Activated CD4-positive, alpha-beta T cell treated with anti-CD3 and anti-CD28 coated beads for 36 hours (primary cell): ENCODE measurements at regions not wholly inside any gene's neighbourhood (a gene's known extent, or its start where the extent isn't known, plus 50 kb on each side); places are given as distances from the start of the nearest gene placed in this dataset.
"Not testable (repeated sequence)": the region's sequence is repeated elsewhere in the genome, so short reads cannot be mapped to it uniquely, and the experiment has no call there.

Experiments
- ATAC-seq: fragments of 200-7000 bp; cut with Tn5 transposase; one replicate; pipeline ENCODE4 v1.10.0; 2021; ENCODE audit warnings: mild to moderate bottlenecking, moderate library complexity
- CTCF ChIA-PET: fragments of 350-600 bp; sonication (Branson Sonifier 250); formaldehyde crosslinking; loops from one replicate; lab custom pipeline; 2021; ENCODE audit warnings: antibody characterized with exemption; lab: Charles Lee
- POLR2A ChIA-PET: fragments of 350-600 bp; sonication (Branson Sonifier 250); formaldehyde crosslinking; loops from one replicate; lab custom pipeline; 2021; ENCODE audit warnings: antibody characterized with exemption, inconsistent platforms; lab: Charles Lee
- DNase-seq: peaks from one replicate; pipeline ENCODE4 v3.0.0-alpha.2; 2020
- H3K27ac Mint-ChIP-seq: one replicate; pipeline ENCODE4 v1.8.0; 2021; ENCODE audit warnings: mixed read lengths
- H3K27me3 Mint-ChIP-seq: one replicate; pipeline ENCODE4 v1.8.0; 2021; ENCODE audit warnings: mixed read lengths
- H3K36me3 Mint-ChIP-seq: one replicate; pipeline ENCODE4 v1.8.0; 2021; ENCODE audit warnings: low read depth, mixed read lengths
- H3K4me1 Mint-ChIP-seq: one replicate; pipeline ENCODE4 v1.8.0; 2021; ENCODE audit warnings: mixed read lengths
- H3K4me3 Mint-ChIP-seq: one replicate; pipeline ENCODE4 v1.8.0; 2021; ENCODE audit warnings: mild to moderate bottlenecking, moderate library complexity, mixed read lengths
- H3K9me3 Mint-ChIP-seq: one replicate; pipeline ENCODE4 v1.8.0; 2021; ENCODE audit warnings: low read depth, mixed read lengths
- intact Hi-C, 2 experiments: fragments of 100-400 bp; cut with DNase I in 1 of 2; cut with micrococcal nuclease in 1 of 2; formaldehyde crosslinking; loops; one replicate each; pipeline versions ENCODE4 v1.14.2 to v1.15.1; 2022 to 2024; cut with DNase I, micrococcal nuclease

- CTCF ChIA-PET = interaction anchor here (1.1 kb wide), 1 partner anchor 257 kb away, joined by 3 read pairs; no protein-coding TSS in a partner anchor
- Mint-ChIP-seq H3K4me3 (no peak overlapping the region), H3K27me3 (no peaks in the 10 kb centered on the region), H3K4me1 (peaks cover 19% of the 10 kb centered on the region), H3K27ac (no peak overlapping the region), H3K9me3 (no peaks in the 10 kb centered on the region), H3K36me3 (no peaks in the 10 kb centered on the region)
- ATAC-seq = no peak
- intact Hi-C loops = no loop called here
- POLR2A ChIA-PET = no interaction called here
- no peak for DNase-seq
These were observed 186.9 kb upstream of the STK26 start for GRCh38 chrX:131836161-131836560.

GRCh38 chrX:131837325-131837724, 185.8 kb upstream of the STK26 start:
- Mint-ChIP-seq H3K4me3 (no peak overlapping the region), H3K4me1 (peaks cover 8% of the 10 kb centered on the region), H3K27ac (no peak overlapping the region), H3K36me3 (no peaks in the 10 kb centered on the region), H3K27me3 (no peaks in the 10 kb centered on the region), H3K9me3 (no peaks in the 10 kb centered on the region)
- CTCF ChIA-PET = interaction anchor here (1.5 kb wide), 1 partner anchor 10 kb away, joined by 7 read pairs; no protein-coding TSS in a partner anchor
- DNase-seq = no peak
- peak; percentile 68 for ATAC-seq
- intact Hi-C loops = no loop called here
- POLR2A ChIA-PET = no interaction called here

GRCh38 chrX:131840799-131841495, 182.2 kb upstream of the STK26 start:
- Mint-ChIP-seq H3K4me3 (no peak overlapping the region), H3K4me1 (peaks cover 6% of the 10 kb centered on the region), H3K36me3 (no peaks in the 10 kb centered on the region), H3K9me3 (no peaks in the 10 kb centered on the region), H3K27me3 (no peaks in the 10 kb centered on the region), H3K27ac (no peak overlapping the region)
- CTCF ChIA-PET = interaction anchor here (0.6 to 1.8 kb wide), 8 partner anchors 14 to 584 kb away, joined by 3 to 8 read pairs (median 4); no protein-coding TSS in a partner anchor
- POLR2A ChIA-PET = no interaction called here
- no peak for DNase-seq
- intact Hi-C loops = loop anchor here in 1 of 2 experiments (1.0 to 5.0 kb wide), 4 partner anchors 231 to 772 kb away; partner anchors contain the start of gene RAP2C
- no peak for ATAC-seq

GRCh38 chrX:131841496-131842437, 181.3 kb upstream of the STK26 start:
- ChIA-PET POLR2A (interaction anchor here (0.6 kb wide), 1 partner anchor 1902 kb away, joined by 3 read pairs; no protein-coding TSS in a partner anchor), CTCF (interaction anchor here (0.6 to 1.8 kb wide), 17 partner anchors 8 to 1925 kb away, joined by 3 to 8 read pairs (median 4); no protein-coding TSS in a partner anchor)
- Mint-ChIP-seq H3K36me3 (no peaks in the 10 kb centered on the region), H3K4me3 (no peak overlapping the region), H3K27ac (no peak overlapping the region), H3K4me1 (peaks cover 6% of the 10 kb centered on the region), H3K27me3 (no peaks in the 10 kb centered on the region), H3K9me3 (no peaks in the 10 kb centered on the region)
- DNase-seq = peak; percentile 36
- peak; percentile 75 for ATAC-seq
- intact Hi-C loops = loop anchor here in 1 of 2 experiments (1.0 to 5.0 kb wide), 4 partner anchors 231 to 772 kb away; partner anchors contain the start of gene RAP2C

GRCh38 chrX:131843987-131844386, 179.1 kb upstream of the STK26 start:
- H3K27ac Mint-ChIP-seq = no peak overlapping the region
- H3K9me3 Mint-ChIP-seq = no peaks in the 10 kb centered on the region
- ATAC-seq (no peak), DNase-seq (no peak)
- ChIA-PET CTCF (interaction anchor here (0.6 to 1.7 kb wide), 5 partner anchors 11 to 1066 kb away, joined by 3 to 5 read pairs (median 3); partner anchors contain the start of gene RAP2C), POLR2A (interaction anchor here (0.7 kb wide), 1 partner anchor 163 kb away, joined by 6 read pairs; no protein-coding TSS in a partner anchor)
- intact Hi-C loops = loop anchor here in 1 of 2 experiments (5.0 kb wide), 2 partner anchors 228 to 248 kb away; no protein-coding TSS in a partner anchor
- H3K4me3 Mint-ChIP-seq = no peak overlapping the region
- no peaks in the 10 kb centered on the region for H3K36me3 Mint-ChIP-seq
- no peaks in the 10 kb centered on the region for H3K4me1 Mint-ChIP-seq
- no peaks in the 10 kb centered on the region for H3K27me3 Mint-ChIP-seq

GRCh38 chrX:131845201-131845600, 177.9 kb upstream of the STK26 start:
- CTCF ChIA-PET = interaction anchor here (0.6 to 1.0 kb wide), 2 partner anchors 226 to 801 kb away, joined by 3 to 4 read pairs; no protein-coding TSS in a partner anchor
- POLR2A ChIA-PET = no interaction called here
- Mint-ChIP-seq H3K9me3 (no peaks in the 10 kb centered on the region), H3K36me3 (no peaks in the 10 kb centered on the region), H3K27ac (no peak overlapping the region), H3K4me3 (no peak overlapping the region), H3K27me3 (no peaks in the 10 kb centered on the region), H3K4me1 (no peaks in the 10 kb centered on the region)
- intact Hi-C loops = no loop called here
- DNase-seq (no peak), ATAC-seq (no peak)

GRCh38 chrX:131845771-131846170, 177.3 kb upstream of the STK26 start:
- intact Hi-C loops = no loop called here
- H3K4me3 Mint-ChIP-seq = no peak overlapping the region

GRCh38 chrX:131850964-131851363, 172.1 kb upstream of the STK26 start:
- intact Hi-C loops = loop anchor here in 1 of 2 experiments (5.0 kb wide), 1 partner anchor 781 kb away; no protein-coding TSS in a partner anchor
- H3K9me3 Mint-ChIP-seq, H3K27me3 Mint-ChIP-seq, H3K36me3 Mint-ChIP-seq, H3K4me1 Mint-ChIP-seq, POLR2A ChIA-PET, ATAC-seq, H3K27ac Mint-ChIP-seq, CTCF ChIA-PET, H3K4me3 Mint-ChIP-seq, DNase-seq: not testable (repeated sequence)

More at GRCh38 chrX:131845771-131846170, 177.3 kb upstream of the STK26 start:
- ChIA-PET POLR2A (no interaction called here), CTCF (no interaction called here)
- DNase-seq (no peak), ATAC-seq (no peak)
- H3K27me3 Mint-ChIP-seq = no peaks in the 10 kb centered on the region
- no peak overlapping the region for H3K27ac Mint-ChIP-seq
- no peaks in the 10 kb centered on the region for H3K9me3 Mint-ChIP-seq
- no peaks in the 10 kb centered on the region for H3K4me1 Mint-ChIP-seq
- H3K36me3 Mint-ChIP-seq = no peaks in the 10 kb centered on the region

GRCh38 chrX:131853440-131853839, 169.7 kb upstream of the STK26 start:
- ChIA-PET CTCF (interaction anchor here (1.4 kb wide), 2 partner anchors 10 to 210 kb away, joined by 3 to 4 read pairs; no protein-coding TSS in a partner anchor), POLR2A (no interaction called here)
- H3K27ac Mint-ChIP-seq = no peak overlapping the region
- no peaks in the 10 kb centered on the region for H3K9me3 Mint-ChIP-seq
- no peaks in the 10 kb centered on the region for H3K36me3 Mint-ChIP-seq
- ATAC-seq (no peak), DNase-seq (no peak)
- H3K4me3 Mint-ChIP-seq = no peak overlapping the region
- no peaks in the 10 kb centered on the region for H3K27me3 Mint-ChIP-seq
- intact Hi-C loops = loop anchor here in 1 of 2 experiments (5.0 kb wide), 1 partner anchor 779 kb away; no protein-coding TSS in a partner anchor
- H3K4me1 Mint-ChIP-seq = no peaks in the 10 kb centered on the region

- Mint-ChIP-seq H3K4me1 (no peaks in the 10 kb centered on the region), H3K9me3 (no peaks in the 10 kb centered on the region), H3K36me3 (no peaks in the 10 kb centered on the region), H3K4me3 (no peak overlapping the region), H3K27me3 (no peaks in the 10 kb centered on the region), H3K27ac (no peak overlapping the region)
- no peak for DNase-seq
- intact Hi-C loops = loop anchor here in 1 of 2 experiments (5.0 kb wide), 1 partner anchor 778 kb away; no protein-coding TSS in a partner anchor
- ATAC-seq = no peak
- ChIA-PET POLR2A (interaction anchor here (0.6 kb wide), 1 partner anchor 230 kb away, joined by 3 read pairs; no protein-coding TSS in a partner anchor), CTCF (interaction anchor here (0.6 to 1.6 kb wide), 16 partner anchors 8 to 1931 kb away, joined by 3 to 7 read pairs (median 4); no protein-coding TSS in a partner anchor)
These were observed 168.5 kb upstream of the STK26 start for GRCh38 chrX:131854581-131854980.
